Heart left ventricle (tissue), 16 donors: ENCODE measurements at regions not wholly inside any gene's neighbourhood (a gene's known extent, or its start where the extent isn't known, plus 50 kb on each side); places are given as distances from the start of the nearest gene placed in this dataset.

Experiments
- ATAC-seq, 4 donors: fragments of 200-7000 bp; cut with Tn5 transposase; one replicate each; pipeline ENCODE4 v1.9.1; 2020 to 2022; ENCODE audit warnings: moderate library complexity in 4 of 4, mild to moderate bottlenecking in 3 of 4, moderate number of reproducible peaks in 1 of 4
- DNase-seq, 5 donors: peaks; one replicate each; pipeline ENCODE4 v3.0.0-alpha.2; 2020
- H3K27ac ChIP-seq, 12 donors: fragments of 200-600 bp; sonication (generic) in 4 of 12; one replicate each; pipeline versions ENCODE4 v1.5.0 to v1.8.0; 2016 to 2022; ENCODE audit warnings: mild to moderate bottlenecking in 2 of 12
- H3K27me3 ChIP-seq, 9 donors: fragments of 200-600 bp; sonication (generic) in 2 of 9; one replicate each; pipeline versions ENCODE4 v1.5.1 to v1.8.0; 2016 to 2022; ENCODE audit warnings: mild to moderate bottlenecking in 3 of 9
- H3K36me3 ChIP-seq, 9 donors: fragments of 200-600 bp; sonication (generic) in 2 of 9; one replicate each; pipeline versions ENCODE4 v1.5.0 to v1.8.0; 2018 to 2022; ENCODE audit warnings: mild to moderate bottlenecking in 2 of 9
- H3K4me1 ChIP-seq, 12 donors: fragments of 200-600 bp; sonication (generic) in 4 of 12; one replicate each; pipeline versions ENCODE4 v1.5.0 to v1.8.0; 2016 to 2022; ENCODE audit warnings: mild to moderate bottlenecking in 3 of 12
- H3K4me3 ChIP-seq, 12 donors: fragments of 200-600 bp; sonication (generic) in 4 of 12; one replicate each; pipeline versions ENCODE4 v1.5.0 to v1.8.0; 2017 to 2022; ENCODE audit warnings: mild to moderate bottlenecking in 9 of 12, moderate library complexity in 4 of 12
- H3K9me3 ChIP-seq, 12 donors: fragments of 200-600 bp; sonication (generic) in 4 of 12; one replicate each; pipeline versions ENCODE4 v1.5.0 to v1.8.0; 2016 to 2022; ENCODE audit warnings: mild to moderate bottlenecking in 1 of 12
- POLR2A ChIP-seq, 2 donors: fragments of 450-650 bp; IDR thresholded peaks; one replicate each; pipeline ENCODE4 v1.6.1; 2017; ENCODE audit warnings: antibody characterized with exemption in 2 of 2, mild to moderate bottlenecking in 2 of 2, moderate library complexity in 2 of 2
- WGBS, 4 donors: extraction: QIAGEN DNeasy Blood & Tissue Kit in 2 of 4; methylation state at CpG; one replicate each; pipeline versions ENCODE4 v1.1.5 to v1.1.7; 2013 to 2018; 5-methylcytosine and 5-hydroxymethylcytosine counted together
- intact Hi-C, 10 donors: fragments of 100-400 bp; cut with DNase I; formaldehyde crosslinking; loops; one replicate each; pipeline versions ENCODE4 v1.11.1 to v1.14.2; 2022
- TF ChIP-seq, protein P1 (sequence below), 12 donors: fragments of 200-600 bp; sonication (generic) in 4 of 12; IDR thresholded peaks; one replicate each; pipeline versions ENCODE4 v1.5.0 to v1.8.0; 2018 to 2022; ENCODE audit warnings: antibody characterized with exemption in 12 of 12, mild to moderate bottlenecking in 5 of 12
- donor health status: ischemic (EF 13 %, LVEDD 7.1; RV severe dilation, severe dysfunction).
- donor health status: healthy with polysubstance abuse.
- donor health status: DM: no; HTN: yes; CAD: no.
- donor health status: DM: no; HTN: no; CAD: no.
- donor health status: ischemic (EF 25% LVEDD 6.9; RV normal size, moderate dysfunction).
- donor health status: ischemic (EF 25% LVEDD 5.7; RV mildly dilated, moderate dysfunction).
- donor health status: healthy.
- donor health status: DM: yes; HTN: yes; CAD: no.
- donor health status: ischemic (EF 35%, LVEDD 5.7; RV mildly dilated, moderate dysfunction).
- donor health status: nonischemic (EF 11% LVEDD 7.7; RV severe dilation, severe dysfunction).
- donor health status: DM: yes; HTN: yes; CAD: no.
- donor health status: PGD.
- donor health status: ischemic (EF 29% LVEDD 5.4; RV normal size, mild dysfunction).
- donor health status: nonischemic (EF 23%, LVEDD 6.1; RV moderate dilation, normal function).

DNA sequence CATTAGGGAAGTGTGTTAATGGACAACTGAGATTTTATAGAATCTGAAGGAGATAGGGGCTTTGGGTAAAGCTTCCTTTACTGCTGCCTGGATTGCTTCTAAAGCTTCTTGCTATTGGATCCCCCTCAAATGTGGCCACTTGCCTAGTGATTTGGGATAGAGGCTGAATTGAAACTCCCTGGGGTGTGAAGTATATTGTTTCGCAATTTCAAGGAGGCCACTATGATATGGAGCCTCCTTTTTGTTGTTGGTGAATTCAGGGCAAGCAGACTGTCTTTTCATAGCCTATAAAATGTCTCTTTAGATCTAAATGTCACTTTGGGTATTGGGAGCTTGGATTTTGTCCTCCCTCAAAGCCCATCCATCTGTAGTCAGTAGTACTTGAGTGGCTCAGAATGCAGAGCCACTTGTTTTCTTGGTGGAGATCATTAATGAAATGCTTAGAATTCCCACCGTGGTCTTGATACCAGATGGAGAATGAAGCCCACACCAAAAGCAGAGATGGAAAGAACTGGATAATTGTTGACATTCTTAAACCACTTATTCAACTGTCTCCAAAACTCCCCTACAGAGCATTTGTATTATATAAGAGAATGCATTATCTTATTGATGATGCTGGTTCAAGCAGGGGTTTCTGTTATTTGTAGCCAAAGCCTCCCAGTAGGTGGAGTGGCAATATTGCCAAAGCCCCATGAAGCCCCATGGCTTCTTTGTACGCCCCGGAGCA is 144.3 kb upstream of the KCNE2 start:
- no peak for DNase-seq
- ATAC-seq, result no peak
- 86 to 92% (median 91%) methylated on average over 4 of the region's 4 CpGs for WGBS, 4 donors
- Histone ChIP-seq H3K9me3 (peaks cover 0 to 3% (median 0%) of the 10 kb centered on the region in 12 donors), H3K4me3 (no peak overlapping the region), H3K36me3 (no peaks in the 10 kb centered on the region), H3K27me3 (no peaks in the 10 kb centered on the region), H3K27ac (no peak overlapping the region), H3K4me1 (peaks cover 0 to 19% (median 10%) of the 10 kb centered on the region in 12 donors)
- TF ChIP-seq POLR2A (IDR thresholded peaks at IDR 0.05), result no peak
- TF ChIP-seq, protein P1, sequence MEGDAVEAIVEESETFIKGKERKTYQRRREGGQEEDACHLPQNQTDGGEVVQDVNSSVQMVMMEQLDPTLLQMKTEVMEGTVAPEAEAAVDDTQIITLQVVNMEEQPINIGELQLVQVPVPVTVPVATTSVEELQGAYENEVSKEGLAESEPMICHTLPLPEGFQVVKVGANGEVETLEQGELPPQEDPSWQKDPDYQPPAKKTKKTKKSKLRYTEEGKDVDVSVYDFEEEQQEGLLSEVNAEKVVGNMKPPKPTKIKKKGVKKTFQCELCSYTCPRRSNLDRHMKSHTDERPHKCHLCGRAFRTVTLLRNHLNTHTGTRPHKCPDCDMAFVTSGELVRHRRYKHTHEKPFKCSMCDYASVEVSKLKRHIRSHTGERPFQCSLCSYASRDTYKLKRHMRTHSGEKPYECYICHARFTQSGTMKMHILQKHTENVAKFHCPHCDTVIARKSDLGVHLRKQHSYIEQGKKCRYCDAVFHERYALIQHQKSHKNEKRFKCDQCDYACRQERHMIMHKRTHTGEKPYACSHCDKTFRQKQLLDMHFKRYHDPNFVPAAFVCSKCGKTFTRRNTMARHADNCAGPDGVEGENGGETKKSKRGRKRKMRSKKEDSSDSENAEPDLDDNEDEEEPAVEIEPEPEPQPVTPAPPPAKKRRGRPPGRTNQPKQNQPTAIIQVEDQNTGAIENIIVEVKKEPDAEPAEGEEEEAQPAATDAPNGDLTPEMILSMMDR (IDR thresholded peaks at IDR 0.05), result no peak
- intact Hi-C loops, result loop anchor here in 1 of 10 donors (10.0 kb wide), 1 partner anchor 65 kb away; no protein-coding TSS in a partner anchor

- Histone ChIP-seq H3K4me3 (no peak overlapping the region), H3K4me1 (peaks cover 0 to 16% (median 10%) of the 10 kb centered on the region in 12 donors), H3K36me3 (no peaks in the 10 kb centered on the region), H3K27ac (no peak overlapping the region), H3K9me3 (no peaks in the 10 kb centered on the region), H3K27me3 (no peaks in the 10 kb centered on the region)
- intact Hi-C loops, result no loop called here
- DNase-seq (no peak), ATAC-seq (no peak)
- 96 to 100% (median 99%) methylated on average over 1 of the region's 1 CpG for WGBS, 4 donors
- TF ChIP-seq, protein P1 (IDR thresholded peaks at IDR 0.05), result no peak
- TF ChIP-seq POLR2A (IDR thresholded peaks at IDR 0.05), result no peak
Observed at GRCh38 chr21:34220556-34221195, 143.1 kb upstream of the KCNE2 start.

DNA sequence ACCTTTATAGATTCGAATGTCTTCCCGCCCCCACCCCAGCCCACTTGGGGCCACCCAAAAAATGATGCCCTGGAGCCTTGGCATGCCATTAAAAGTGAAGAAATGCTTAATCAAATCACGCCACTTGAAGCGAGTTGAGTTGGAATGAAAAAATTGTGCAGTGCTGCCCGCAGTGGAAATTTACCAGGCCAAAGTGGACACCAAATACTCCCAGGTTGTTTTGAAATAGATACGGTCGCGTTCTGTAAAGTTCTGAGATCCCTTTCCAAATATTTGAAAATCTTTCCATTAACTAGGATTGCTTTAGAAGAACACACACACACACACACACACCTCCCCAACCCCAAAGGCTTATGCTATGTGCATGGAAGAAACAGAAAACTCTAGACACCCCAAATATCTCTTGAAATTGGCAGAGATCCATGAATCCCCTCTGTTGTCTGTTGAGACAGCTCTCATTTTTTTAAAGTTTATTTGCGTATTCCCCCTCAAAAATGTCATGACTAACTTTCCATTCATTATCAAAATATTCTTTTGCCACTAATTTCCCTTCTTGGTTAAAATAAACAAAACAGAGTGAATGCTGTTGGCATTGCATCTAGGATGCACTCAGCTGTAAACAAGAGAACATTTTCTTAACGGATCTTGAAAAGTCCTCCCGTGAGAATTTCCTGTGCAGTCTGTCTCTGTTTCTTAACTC is 142.3 kb upstream of the KCNE2 start:
- Histone ChIP-seq H3K27ac (no peak overlapping the region), H3K27me3 (no peaks in the 10 kb centered on the region), H3K4me3 (no peak overlapping the region), H3K4me1 (peaks cover 0 to 9% (median 5%) of the 10 kb centered on the region in 12 donors), H3K9me3 (no peaks in the 10 kb centered on the region), H3K36me3 (no peaks in the 10 kb centered on the region)
- ATAC-seq (no peak), DNase-seq (no peak)
- TF ChIP-seq POLR2A (IDR thresholded peaks at IDR 0.05), result no peak
- TF ChIP-seq, protein P1 (IDR thresholded peaks at IDR 0.05), result no peak
- WGBS, 4 donors, result 79 to 85% (median 83%) methylated on average over 11 of the region's 11 CpGs
- intact Hi-C loops, result no loop called here

DNA sequence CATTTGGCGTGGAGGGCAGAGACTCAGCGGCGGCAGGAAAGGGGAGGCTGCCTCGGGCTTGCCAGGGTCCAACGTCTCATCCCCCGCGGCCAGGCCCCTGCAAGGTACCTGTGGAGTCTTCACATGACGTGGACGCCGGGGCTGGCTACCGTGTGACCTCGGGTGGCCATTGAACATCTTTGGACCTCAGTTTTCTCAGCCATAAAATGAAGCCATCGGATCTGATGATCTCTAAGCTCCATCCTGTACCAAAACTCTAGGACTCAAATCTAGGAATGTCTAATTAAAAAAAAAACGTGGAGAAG is 141.8 kb upstream of the KCNE2 start:
- 71 to 82% (median 79%) methylated on average over 13 to 14 of the region's 14 CpGs for WGBS, 4 donors
- DNase-seq (no peak), ATAC-seq (no peak)
- H3K4me1 ChIP-seq, result peaks cover 0 to 6% (median under 1%) of the 10 kb centered on the region in 12 donors
- no peaks in the 10 kb centered on the region for H3K27me3 ChIP-seq
- no peak for TF ChIP-seq POLR2A (IDR thresholded peaks at IDR 0.05)
- TF ChIP-seq, protein P1 (IDR thresholded peaks at IDR 0.05), result no peak
- H3K4me3 ChIP-seq, result no peak overlapping the region
- intact Hi-C loops, result no loop called here
- H3K27ac ChIP-seq, result no peak overlapping the region
- H3K9me3 ChIP-seq, result no peaks in the 10 kb centered on the region
- no peaks in the 10 kb centered on the region for H3K36me3 ChIP-seq
